ENCODE measurements at regions not wholly inside any gene's neighbourhood (a gene's known extent, or its start where the extent isn't known, plus 50 kb on each side); places are given as distances from the start of the nearest gene placed in this dataset.

GRCh38 chr1:209519786-209520185 is 63.7 kb upstream of the CAMK1G start:
- Histone ChIP-seq H3K27me3 (peaks cover under 1% of the 10 kb centered on the region), H3K36me3 (no peaks in the 10 kb centered on the region), H3K4me1 (no peaks in the 10 kb centered on the region), H3K27ac (no peak overlapping the region), H3K9me3 (no peaks in the 10 kb centered on the region), H3K4me3 (no peak overlapping the region)
- DNase-seq (ENCODE audit: low spot score in 2 of 2): no peak
- TF ChIP-seq POLR2A (IDR thresholded peaks at IDR 0.05) (no peak), EP300 (IDR thresholded peaks at IDR 0.05) (no peak), CTCF (IDR thresholded peaks at IDR 0.05) (no peak), POLR2AphosphoS5 (IDR thresholded peaks at IDR 0.05) (no peak)
- 88% methylated on average over 4 of the region's 4 CpGs for WGBS

- no peak overlapping the region for H3K4me3 ChIP-seq
- H3K36me3 ChIP-seq: no peaks in the 10 kb centered on the region
- WGBS: 44% methylated on average over 3 of the region's 3 CpGs
- no peaks in the 10 kb centered on the region for H3K27me3 ChIP-seq
- DNase-seq (ENCODE audit: low spot score in 2 of 2): no peak
- H3K9me3 ChIP-seq: no peaks in the 10 kb centered on the region
- H3K27ac ChIP-seq: no peak overlapping the region
- TF ChIP-seq CTCF (IDR thresholded peaks at IDR 0.05): no peak
- no peak for TF ChIP-seq EP300 (IDR thresholded peaks at IDR 0.05)
- no peak for TF ChIP-seq POLR2A (IDR thresholded peaks at IDR 0.05)
- no peak for TF ChIP-seq POLR2AphosphoS5 (IDR thresholded peaks at IDR 0.05)
- peaks cover 3% of the 10 kb centered on the region for H3K4me1 ChIP-seq
Observed at GRCh38 chr1:209522826-209523225, 60.7 kb upstream of the CAMK1G start.

GRCh38 chr1:209526137-209526536 is 57.4 kb upstream of the CAMK1G start:
- Histone ChIP-seq H3K4me1 (peaks cover 4% of the 10 kb centered on the region), H3K27ac (no peak overlapping the region), H3K9me3 (no peaks in the 10 kb centered on the region), H3K36me3 (no peaks in the 10 kb centered on the region), H3K27me3 (peaks cover 4% of the 10 kb centered on the region), H3K4me3 (no peak overlapping the region)
- DNase-seq (ENCODE audit: low spot score in 2 of 2): no peak
- TF ChIP-seq POLR2A (IDR thresholded peaks at IDR 0.05) (no peak), EP300 (IDR thresholded peaks at IDR 0.05) (no peak), POLR2AphosphoS5 (IDR thresholded peaks at IDR 0.05) (no peak), CTCF (IDR thresholded peaks at IDR 0.05) (no peak)
- 87% methylated on average over 2 of the region's 2 CpGs for WGBS

- WGBS: 85% methylated on average over 2 of the region's 2 CpGs
- H3K4me3 ChIP-seq: no peak overlapping the region
- H3K4me1 ChIP-seq: peaks cover 4% of the 10 kb centered on the region
- no peak for DNase-seq (ENCODE audit: low spot score in 2 of 2)
- TF ChIP-seq CTCF (IDR thresholded peaks at IDR 0.05) (no peak), POLR2A (IDR thresholded peaks at IDR 0.05) (no peak), POLR2AphosphoS5 (IDR thresholded peaks at IDR 0.05) (no peak), EP300 (IDR thresholded peaks at IDR 0.05) (no peak)
- peak overlapping the region; percentile 78 for H3K27ac ChIP-seq
- H3K9me3 ChIP-seq: no peaks in the 10 kb centered on the region
- H3K27me3 ChIP-seq: peaks cover 4% of the 10 kb centered on the region
- H3K36me3 ChIP-seq: no peaks in the 10 kb centered on the region
Observed at GRCh38 chr1:209527372-209527771, 56.1 kb upstream of the CAMK1G start.

GRCh38 chr1:209527993-209528717 is 55.4 kb upstream of the CAMK1G start:
- no peak overlapping the region for H3K4me3 ChIP-seq
- peak overlapping the region; percentile 78 for H3K27ac ChIP-seq
- DNase-seq (ENCODE audit: low spot score in 2 of 2): no peak
- H3K4me1 ChIP-seq: peaks cover 8% of the 10 kb centered on the region
- WGBS: 86% methylated on average over 9 of the region's 9 CpGs
- peaks cover 4% of the 10 kb centered on the region for H3K27me3 ChIP-seq
- no peaks in the 10 kb centered on the region for H3K9me3 ChIP-seq
- TF ChIP-seq POLR2A (IDR thresholded peaks at IDR 0.05) (no peak), CTCF (IDR thresholded peaks at IDR 0.05) (no peak), POLR2AphosphoS5 (IDR thresholded peaks at IDR 0.05) (no peak), EP300 (IDR thresholded peaks at IDR 0.05) (no peak)
- no peaks in the 10 kb centered on the region for H3K36me3 ChIP-seq
